Fibroblast of skin of left biceps (primary cell): ENCODE measurements at regions not wholly inside any gene's neighbourhood (a gene's known extent, or its start where the extent isn't known, plus 50 kb on each side); places are given as distances from the start of the nearest gene placed in this dataset.
"Not testable (repeated sequence)": the region's sequence is repeated elsewhere in the genome, so short reads cannot be mapped to it uniquely, and the experiment has no call there.

ENCODE experiments used
- DNase-seq, 2 experiments: peaks; one replicate each; pipeline ENCODE4 v3.0.0-alpha.2; 2013; ENCODE audit warnings: low read depth in 2 of 2

GRCh38 chr4:101418466-101418865, 71.1 kb upstream of the PPP3CA start:
- DNase-seq: no peak

GRCh38 chr4:101418055-101418454, 70.7 kb upstream of the PPP3CA start:
- no peak for DNase-seq

GRCh38 chr4:101417046-101417445, 69.7 kb upstream of the PPP3CA start:
- DNase-seq: no peak

GRCh38 chr4:101415962-101416361, 68.6 kb upstream of the PPP3CA start:
- DNase-seq: no peak

- no peak for DNase-seq
Observed at GRCh38 chr4:101414496-101414895, 67.2 kb upstream of the PPP3CA start.

- no peak for DNase-seq
Observed at GRCh38 chr4:101411926-101412325, 64.6 kb upstream of the PPP3CA start.

- not testable (repeated sequence) for DNase-seq
Observed at GRCh38 chr4:101411281-101411910, 64.1 kb upstream of the PPP3CA start.

GRCh38 chr4:101400096-101400495, 52.8 kb upstream of the PPP3CA start:
- DNase-seq: no peak

- no peak for DNase-seq
Observed at GRCh38 chr4:101398807-101399206, 51.5 kb upstream of the PPP3CA start.
